ENCODE measurements at regions not wholly inside any gene's neighbourhood (a gene's known extent, or its start where the extent isn't known, plus 50 kb on each side); places are given as distances from the start of the nearest gene placed in this dataset.

DNA sequence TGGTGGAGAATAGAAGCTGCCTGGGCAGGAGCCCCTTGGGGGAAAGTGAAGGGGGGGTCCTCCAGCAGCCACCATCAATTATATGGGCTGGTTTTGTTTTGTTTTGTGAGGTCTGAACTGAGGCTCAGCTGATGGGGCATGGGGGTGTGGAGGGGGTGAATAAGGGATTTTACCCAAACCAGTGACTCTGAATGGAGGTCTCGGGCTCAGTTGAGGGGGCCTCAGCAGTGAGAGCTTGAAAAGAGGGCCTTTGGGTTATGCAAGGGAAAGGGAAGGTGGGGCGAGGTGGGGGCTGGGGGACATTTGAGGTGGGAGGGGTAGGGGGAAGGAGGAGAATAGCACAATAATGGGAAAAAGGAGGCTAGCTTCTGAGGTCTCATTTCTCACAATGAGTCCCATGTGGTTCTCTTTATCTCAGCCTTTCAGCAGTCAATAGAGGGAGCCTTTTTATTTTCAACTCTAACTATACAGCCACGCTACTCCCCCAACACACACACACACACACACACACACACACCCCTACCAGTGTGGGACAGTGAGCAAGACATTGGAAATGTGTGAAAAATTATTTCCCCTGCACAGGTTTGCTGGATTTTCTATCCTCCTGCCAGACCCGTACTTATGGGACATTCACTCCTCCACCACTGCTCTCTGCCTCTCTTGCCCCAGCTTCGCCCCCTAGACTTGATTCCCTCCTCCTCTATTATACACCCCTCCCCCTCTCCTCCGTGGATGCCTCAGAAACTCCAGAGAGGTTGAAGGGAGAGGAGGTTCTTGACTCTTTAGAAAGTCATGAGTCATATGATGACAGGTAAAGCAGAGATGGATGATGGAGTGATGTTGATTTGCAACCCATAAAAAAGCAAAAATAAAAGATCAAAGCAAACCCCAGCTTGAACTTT lies 96.0 kb downstream of the GTPBP8 start:
- Histone ChIP-seq H3K36me3 (no peaks in the 10 kb centered on the region), H3K9me3 (ENCODE audit: severe bottlenecking) (no peaks in the 10 kb centered on the region), H3K4me3 (ENCODE audit: low read depth, low read length) (no peak overlapping the region), H3K27ac (no peak overlapping the region), H3K27me3 (ENCODE audit: insufficient read depth, low read depth, severe bottlenecking) (no peaks in the 10 kb centered on the region)
- no peak for DNase-seq
- TF ChIP-seq, protein P1, sequence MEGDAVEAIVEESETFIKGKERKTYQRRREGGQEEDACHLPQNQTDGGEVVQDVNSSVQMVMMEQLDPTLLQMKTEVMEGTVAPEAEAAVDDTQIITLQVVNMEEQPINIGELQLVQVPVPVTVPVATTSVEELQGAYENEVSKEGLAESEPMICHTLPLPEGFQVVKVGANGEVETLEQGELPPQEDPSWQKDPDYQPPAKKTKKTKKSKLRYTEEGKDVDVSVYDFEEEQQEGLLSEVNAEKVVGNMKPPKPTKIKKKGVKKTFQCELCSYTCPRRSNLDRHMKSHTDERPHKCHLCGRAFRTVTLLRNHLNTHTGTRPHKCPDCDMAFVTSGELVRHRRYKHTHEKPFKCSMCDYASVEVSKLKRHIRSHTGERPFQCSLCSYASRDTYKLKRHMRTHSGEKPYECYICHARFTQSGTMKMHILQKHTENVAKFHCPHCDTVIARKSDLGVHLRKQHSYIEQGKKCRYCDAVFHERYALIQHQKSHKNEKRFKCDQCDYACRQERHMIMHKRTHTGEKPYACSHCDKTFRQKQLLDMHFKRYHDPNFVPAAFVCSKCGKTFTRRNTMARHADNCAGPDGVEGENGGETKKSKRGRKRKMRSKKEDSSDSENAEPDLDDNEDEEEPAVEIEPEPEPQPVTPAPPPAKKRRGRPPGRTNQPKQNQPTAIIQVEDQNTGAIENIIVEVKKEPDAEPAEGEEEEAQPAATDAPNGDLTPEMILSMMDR (IDR thresholded peaks at IDR 0.05; ENCODE audit: low read depth, low read length), result no peak

DNA sequence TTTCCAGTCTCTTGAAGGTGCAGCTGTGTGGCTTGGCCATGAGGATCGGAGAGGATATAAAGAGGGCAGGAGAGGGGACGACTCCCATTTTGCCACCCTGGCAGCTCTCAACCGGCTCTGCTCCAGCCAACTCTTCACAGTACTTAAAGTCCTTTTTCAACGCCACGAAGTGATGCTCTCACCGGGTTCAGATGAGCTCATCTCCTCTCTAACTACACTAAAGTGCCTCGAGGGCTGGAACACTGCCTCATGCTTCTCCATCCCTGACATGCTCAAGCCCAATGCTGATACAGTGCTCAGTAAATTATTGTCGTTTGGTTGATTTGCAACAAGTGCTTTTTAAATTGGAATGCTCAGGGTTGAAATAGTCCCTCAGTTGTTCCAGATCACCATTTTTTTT lies 97.8 kb downstream of the GTPBP8 start:
- Histone ChIP-seq H3K9me3 (ENCODE audit: severe bottlenecking) (no peaks in the 10 kb centered on the region), H3K27ac (no peak overlapping the region), H3K36me3 (no peaks in the 10 kb centered on the region), H3K4me3 (ENCODE audit: low read depth, low read length) (no peak overlapping the region), H3K27me3 (ENCODE audit: insufficient read depth, low read depth, severe bottlenecking) (no peaks in the 10 kb centered on the region)
- TF ChIP-seq, protein P1 (IDR thresholded peaks at IDR 0.05; ENCODE audit: low read depth, low read length), result no peak
- no peak for DNase-seq

DNA sequence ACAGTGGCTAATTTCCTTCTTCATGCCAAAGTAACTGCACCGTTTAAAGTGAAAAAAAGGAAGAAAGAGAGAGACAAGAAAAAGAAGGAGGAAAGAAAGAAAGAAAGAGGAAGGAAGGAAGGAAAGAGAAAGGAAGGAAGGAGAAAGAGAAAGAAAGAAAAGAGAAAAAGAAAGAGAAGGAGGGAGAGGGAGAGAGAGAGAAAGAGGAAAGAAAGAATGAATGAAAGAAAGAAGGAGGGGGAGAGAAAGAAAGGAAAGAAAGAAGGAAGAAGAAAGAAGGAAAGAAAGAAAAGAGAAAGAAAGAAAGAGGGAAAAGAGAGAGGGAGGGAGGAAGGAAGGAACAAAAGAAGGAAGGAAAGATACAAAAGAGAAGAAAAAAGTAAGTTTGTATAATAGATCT lies 100.6 kb downstream of the GTPBP8 start:
- Histone ChIP-seq H3K4me3 (ENCODE audit: low read depth, low read length) (no peak overlapping the region), H3K27ac (no peak overlapping the region), H3K36me3 (no peaks in the 10 kb centered on the region), H3K27me3 (ENCODE audit: insufficient read depth, low read depth, severe bottlenecking) (no peaks in the 10 kb centered on the region), H3K9me3 (ENCODE audit: severe bottlenecking) (no peaks in the 10 kb centered on the region)
- TF ChIP-seq, protein P1 (IDR thresholded peaks at IDR 0.05; ENCODE audit: low read depth, low read length), result no peak
- DNase-seq, result no peak

DNA sequence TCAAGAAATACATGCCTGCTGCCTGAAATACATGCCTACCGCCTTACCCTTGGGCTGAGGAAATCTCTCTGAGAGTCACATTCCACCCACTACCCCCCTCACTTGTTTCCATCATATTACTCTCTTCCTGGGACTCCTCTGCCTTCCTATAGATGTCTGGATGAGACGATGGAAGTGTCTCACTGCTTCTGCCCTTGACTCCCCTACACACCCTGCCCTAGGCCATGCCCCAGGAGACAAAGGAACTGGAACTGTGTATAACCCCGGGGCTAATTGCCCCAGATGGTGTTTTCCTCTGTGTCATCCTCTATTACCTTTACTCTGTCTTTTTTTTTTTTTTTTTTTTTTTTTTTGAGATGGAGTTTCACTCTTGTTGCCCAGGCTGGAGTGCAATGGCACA lies 102.0 kb downstream of the GTPBP8 start:
- no peak for DNase-seq
- Histone ChIP-seq H3K36me3 (no peaks in the 10 kb centered on the region), H3K4me3 (ENCODE audit: low read depth, low read length) (no peak overlapping the region), H3K27me3 (ENCODE audit: insufficient read depth, low read depth, severe bottlenecking) (no peaks in the 10 kb centered on the region), H3K27ac (no peak overlapping the region), H3K9me3 (ENCODE audit: severe bottlenecking) (no peaks in the 10 kb centered on the region)
- TF ChIP-seq, protein P1 (IDR thresholded peaks at IDR 0.05; ENCODE audit: low read depth, low read length), result no peak

DNA sequence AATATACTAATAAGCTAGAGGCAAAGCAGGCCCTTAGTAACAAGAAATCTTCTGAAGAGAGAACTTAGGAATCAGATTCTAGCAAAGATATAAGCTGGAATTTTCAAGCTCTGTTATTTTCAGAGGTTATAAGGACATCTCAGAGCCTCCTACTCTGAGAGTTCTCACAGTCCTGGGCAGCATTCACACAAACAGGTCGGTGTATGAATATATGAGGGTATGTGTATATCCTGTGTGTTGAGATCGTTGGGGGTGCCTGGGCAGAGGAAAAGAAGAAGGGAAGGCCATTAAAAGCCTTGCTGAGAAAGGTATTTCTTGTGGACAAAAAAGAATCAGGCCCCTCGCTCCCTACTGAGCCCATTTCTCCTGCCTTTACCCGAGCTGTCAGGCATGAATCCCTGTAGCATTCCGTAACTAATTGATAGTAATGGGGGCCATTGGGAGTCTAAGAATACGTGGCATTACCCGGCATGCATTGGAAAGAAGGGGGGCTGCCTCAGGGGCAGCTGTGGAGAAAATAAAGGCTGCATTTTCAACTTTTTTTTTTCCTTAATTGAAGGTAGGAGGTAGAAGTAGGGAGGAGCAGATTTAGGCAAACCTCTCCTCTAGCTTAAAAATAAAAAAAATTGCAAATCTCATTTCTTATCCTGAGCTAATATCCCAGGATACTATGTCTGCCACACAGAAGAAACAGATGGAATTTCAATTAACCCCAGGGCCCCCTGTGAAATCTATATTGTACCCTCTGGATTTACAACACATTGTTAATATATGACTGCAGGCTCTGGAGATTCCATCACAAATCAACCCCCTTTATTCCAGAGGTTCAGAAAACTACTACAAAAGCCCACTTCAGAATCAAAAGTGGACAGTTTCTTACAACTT lies 103.8 kb downstream of the GTPBP8 start:
- no peak overlapping the region for H3K27ac ChIP-seq
- TF ChIP-seq, protein P1 (IDR thresholded peaks at IDR 0.05; ENCODE audit: low read depth, low read length), result no peak
- no peaks in the 10 kb centered on the region for H3K27me3 ChIP-seq (ENCODE audit: insufficient read depth, low read depth, severe bottlenecking)
- H3K36me3 ChIP-seq, result no peaks in the 10 kb centered on the region
- H3K4me3 ChIP-seq (ENCODE audit: low read depth, low read length), result no peak overlapping the region
- DNase-seq, result no peak
- no peaks in the 10 kb centered on the region for H3K9me3 ChIP-seq (ENCODE audit: severe bottlenecking)
